Fibroblast of pulmonary artery (primary cell): ENCODE measurements at regions not wholly inside any gene's neighbourhood (a gene's known extent, or its start where the extent isn't known, plus 50 kb on each side); places are given as distances from the start of the nearest gene placed in this dataset.

ENCODE experiments used
- DNase-seq: peaks from one replicate; pipeline ENCODE4 v3.0.0-alpha.2; 2010; ENCODE audit warnings: low read depth
- H3K4me3 ChIP-seq: replicated peaks from 2 replicates; pipeline ENCODE4 v1.5.1; 2011; ENCODE audit warnings: low read depth, mild to moderate bottlenecking, control low read depth, low read length, moderate library complexity
- CTCF ChIP-seq: IDR thresholded peaks from 2 replicates; pipeline ENCODE4 v1.5.1; 2011; ENCODE audit warnings: mild to moderate bottlenecking, control low read depth, low read length, inconsistent platforms; ENCODE audit errors: missing control alignments

- no peak for TF ChIP-seq CTCF
- H3K4me3 ChIP-seq: no peak overlapping the region
- no peak for DNase-seq
These were observed 106.9 kb upstream of the OTOS start for GRCh38 chr2:240247241-240247867.

GRCh38 chr2:240247868-240248720, 107.6 kb upstream of the OTOS start:
- no peak for TF ChIP-seq CTCF
- no peak overlapping the region for H3K4me3 ChIP-seq
- no peak for DNase-seq

GRCh38 chr2:240248721-240249422, 108.4 kb upstream of the OTOS start:
- no peak overlapping the region for H3K4me3 ChIP-seq
- no peak for DNase-seq
- TF ChIP-seq CTCF: no peak

- no peak for TF ChIP-seq CTCF
- DNase-seq: no peak
- H3K4me3 ChIP-seq: no peak overlapping the region
These were observed 109.1 kb upstream of the OTOS start for GRCh38 chr2:240249423-240250149.

GRCh38 chr2:240250150-240250984, 109.9 kb upstream of the OTOS start:
- no peak overlapping the region for H3K4me3 ChIP-seq
- TF ChIP-seq CTCF: no peak
- no peak for DNase-seq
